Upper lobe of left lung (tissue), 4 donors: ENCODE measurements at regions not wholly inside any gene's neighbourhood (a gene's known extent, or its start where the extent isn't known, plus 50 kb on each side); places are given as distances from the start of the nearest gene placed in this dataset.

Source experiments
- EP300 ChIP-seq, 4 donors: sonication (generic); formaldehyde crosslinking; IDR thresholded peaks; one replicate each; pipeline ENCODE4 v1.5.1; 2017; ENCODE audit warnings: antibody characterized with exemption in 4 of 4, control low read depth in 2 of 4
- POLR2AphosphoS5 ChIP-seq, 2 donors: sonication (generic); formaldehyde crosslinking; IDR thresholded peaks; one replicate each; pipeline ENCODE4 v1.5.1; 2017; ENCODE audit warnings: antibody characterized with exemption in 2 of 2
- TF ChIP-seq, protein P1 (sequence below), 6 experiments: fragments of 450-650 bp in 4 of 6; fragments of 200-600 bp in 2 of 6; sonication (generic) in 2 of 6; IDR thresholded peaks; one replicate each; pipeline ENCODE4 v1.5.1; 2016 to 2019; ENCODE audit warnings: antibody characterized with exemption in 6 of 6

DNA sequence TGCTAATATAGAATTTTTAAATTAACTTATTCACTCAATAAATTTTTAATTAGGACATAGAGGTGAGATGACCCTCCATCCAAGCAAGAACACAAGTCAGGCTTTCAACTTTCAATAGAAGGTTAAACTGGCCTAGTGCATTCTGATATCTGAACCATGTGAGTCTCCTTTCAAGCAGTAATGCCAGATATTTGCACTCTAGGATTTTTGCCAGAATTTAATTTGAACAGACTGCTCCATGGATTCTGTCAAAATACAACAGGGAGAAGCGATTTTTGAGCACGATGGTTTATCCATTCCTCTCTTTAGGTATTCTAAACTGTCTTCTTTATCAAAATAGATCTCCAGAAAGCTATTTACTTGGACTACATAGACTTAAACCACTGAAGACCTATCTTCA lies 72.0 kb upstream of the DCLK2 start:
- TF ChIP-seq EP300 (IDR thresholded peaks at IDR 0.05), result no peak
- TF ChIP-seq POLR2AphosphoS5 (IDR thresholded peaks at IDR 0.05), result no peak
- TF ChIP-seq, protein P1, sequence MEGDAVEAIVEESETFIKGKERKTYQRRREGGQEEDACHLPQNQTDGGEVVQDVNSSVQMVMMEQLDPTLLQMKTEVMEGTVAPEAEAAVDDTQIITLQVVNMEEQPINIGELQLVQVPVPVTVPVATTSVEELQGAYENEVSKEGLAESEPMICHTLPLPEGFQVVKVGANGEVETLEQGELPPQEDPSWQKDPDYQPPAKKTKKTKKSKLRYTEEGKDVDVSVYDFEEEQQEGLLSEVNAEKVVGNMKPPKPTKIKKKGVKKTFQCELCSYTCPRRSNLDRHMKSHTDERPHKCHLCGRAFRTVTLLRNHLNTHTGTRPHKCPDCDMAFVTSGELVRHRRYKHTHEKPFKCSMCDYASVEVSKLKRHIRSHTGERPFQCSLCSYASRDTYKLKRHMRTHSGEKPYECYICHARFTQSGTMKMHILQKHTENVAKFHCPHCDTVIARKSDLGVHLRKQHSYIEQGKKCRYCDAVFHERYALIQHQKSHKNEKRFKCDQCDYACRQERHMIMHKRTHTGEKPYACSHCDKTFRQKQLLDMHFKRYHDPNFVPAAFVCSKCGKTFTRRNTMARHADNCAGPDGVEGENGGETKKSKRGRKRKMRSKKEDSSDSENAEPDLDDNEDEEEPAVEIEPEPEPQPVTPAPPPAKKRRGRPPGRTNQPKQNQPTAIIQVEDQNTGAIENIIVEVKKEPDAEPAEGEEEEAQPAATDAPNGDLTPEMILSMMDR (IDR thresholded peaks at IDR 0.05), result no peak
